GM21576 (cell line): ENCODE measurements at regions not wholly inside any gene's neighbourhood (a gene's known extent, or its start where the extent isn't known, plus 50 kb on each side); places are given as distances from the start of the nearest gene placed in this dataset.

Experiments
- ATAC-seq: cut with Tn5 transposase; IDR thresholded peaks from one replicate; pipeline ENCODE4 v1.9.1; 2021; ENCODE audit warnings: mild to moderate bottlenecking, moderate library complexity; ENCODE audit not compliant: unreplicated experiment

DNA sequence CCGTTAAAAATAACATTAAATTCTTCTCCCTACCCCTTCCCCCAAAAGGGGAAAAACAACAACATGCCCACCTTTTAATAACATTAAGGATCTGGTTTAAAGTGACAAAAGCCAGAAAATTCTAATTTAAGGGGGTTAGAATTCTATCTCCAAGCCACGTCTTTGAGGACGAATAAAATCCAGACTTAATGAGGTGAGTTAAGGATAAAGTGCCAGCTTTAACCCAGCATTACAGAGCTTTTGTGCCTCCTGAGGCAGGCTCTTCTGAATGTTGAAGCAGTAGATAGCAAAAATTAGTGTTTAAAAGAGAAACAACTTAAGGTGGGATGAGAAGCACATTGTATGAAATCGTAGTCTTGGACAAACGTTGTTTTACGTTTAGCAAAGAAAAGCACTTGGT lies 329.0 kb upstream of the MPDZ start:
- ATAC-seq, result no peak

DNA sequence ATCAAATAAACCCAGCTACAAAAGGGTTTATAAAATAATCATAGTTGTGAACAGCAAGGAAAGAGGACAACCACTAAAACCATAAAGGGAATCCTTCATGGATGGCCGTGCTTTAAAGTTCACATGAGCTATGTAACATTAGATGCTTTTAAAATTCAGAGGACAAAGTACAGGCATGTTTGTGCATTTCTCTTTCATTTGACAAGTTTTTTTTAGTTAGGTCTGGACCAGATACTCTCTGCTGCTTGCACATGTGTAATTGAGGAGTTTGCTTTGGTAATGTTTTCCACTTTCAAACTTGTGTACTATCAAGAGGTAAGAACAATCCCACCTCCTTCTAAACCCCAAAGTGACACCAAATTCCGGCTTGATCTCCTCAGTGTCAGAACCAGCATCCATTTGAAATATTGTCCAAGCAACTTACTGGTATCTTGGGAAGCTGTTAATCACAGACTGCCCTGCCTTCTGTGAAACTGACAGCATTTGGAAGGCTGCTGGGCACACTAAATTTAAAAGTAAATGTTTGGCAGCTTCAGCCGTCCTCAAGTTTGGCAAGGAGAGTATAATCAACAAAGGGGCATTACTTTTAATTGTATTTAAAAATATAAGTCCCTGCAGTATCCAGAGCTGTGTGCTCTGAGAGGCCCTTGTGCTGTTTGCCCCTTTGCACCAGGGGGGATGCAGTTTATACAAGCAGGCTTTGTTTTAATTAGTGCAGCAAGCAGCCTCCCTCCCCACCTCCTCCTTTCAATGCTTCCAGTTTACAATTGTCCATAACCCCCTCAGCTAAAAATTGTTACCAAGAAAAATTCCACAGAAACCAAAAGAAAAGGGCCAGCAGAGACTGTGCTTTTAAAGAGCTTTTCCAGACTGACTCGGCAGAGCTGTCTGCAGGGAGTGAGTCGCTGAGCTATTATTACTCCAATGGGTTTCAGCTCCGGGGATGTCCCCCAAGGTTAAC lies 328.3 kb upstream of the MPDZ start:
- no peak for ATAC-seq

DNA sequence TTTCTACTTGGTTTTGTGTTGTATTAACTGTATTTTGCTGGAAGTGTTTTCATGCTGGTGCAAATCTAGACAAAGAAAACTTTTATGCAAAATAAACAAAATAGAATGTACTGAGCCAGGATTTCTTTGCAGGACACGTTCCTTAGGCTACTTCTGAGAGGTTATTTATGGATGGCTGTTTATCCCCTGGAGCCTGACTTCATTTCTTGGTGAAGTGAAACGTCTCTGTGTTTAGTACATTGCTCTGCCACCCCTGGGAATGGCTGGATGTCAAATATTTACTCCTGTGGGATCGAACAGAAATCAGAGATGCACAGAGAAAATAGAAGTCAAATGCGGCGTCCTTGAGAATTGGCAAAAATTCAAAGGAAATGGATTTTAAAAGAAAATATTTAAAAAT lies 327.1 kb upstream of the MPDZ start:
- no peak for ATAC-seq

DNA sequence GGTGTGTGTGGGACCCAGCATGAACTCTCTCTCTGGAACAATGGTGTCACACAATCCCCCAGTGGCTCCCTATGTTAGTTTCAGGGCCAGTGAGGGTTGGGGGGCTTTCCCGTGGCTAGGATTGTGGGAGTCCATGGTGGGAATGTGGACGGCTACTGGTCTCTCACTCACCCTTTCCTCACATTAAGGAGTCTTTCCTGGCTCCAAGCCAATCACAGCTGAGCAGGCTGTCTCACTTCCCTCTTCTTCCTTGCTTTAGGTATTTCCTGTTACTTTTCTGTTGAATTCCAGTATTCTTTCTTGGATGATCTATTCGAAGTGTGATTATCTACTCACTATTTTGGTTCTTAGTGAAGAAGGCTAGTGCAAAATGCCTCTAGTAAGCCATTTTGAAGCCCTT lies 324.4 kb upstream of the MPDZ start:
- ATAC-seq, result no peak

DNA sequence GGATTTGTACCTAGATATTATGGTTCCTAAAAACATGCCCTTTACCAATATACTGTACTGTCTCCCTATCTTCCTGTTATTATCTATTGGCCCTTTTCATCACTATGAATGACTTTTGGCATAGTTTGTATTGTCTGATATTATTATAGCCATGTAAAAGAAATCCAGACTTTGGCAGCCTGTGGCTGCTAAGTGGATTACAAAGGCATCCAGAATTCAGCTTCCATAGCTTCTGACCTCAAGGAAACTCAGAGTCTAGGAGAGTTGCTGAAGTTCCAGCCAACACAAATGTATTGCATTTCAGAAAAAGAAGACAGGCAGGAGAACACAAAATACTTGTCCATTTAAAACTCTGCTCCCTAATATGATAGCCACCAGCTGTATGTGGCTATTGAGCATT lies 319.2 kb upstream of the MPDZ start:
- ATAC-seq, result no peak

DNA sequence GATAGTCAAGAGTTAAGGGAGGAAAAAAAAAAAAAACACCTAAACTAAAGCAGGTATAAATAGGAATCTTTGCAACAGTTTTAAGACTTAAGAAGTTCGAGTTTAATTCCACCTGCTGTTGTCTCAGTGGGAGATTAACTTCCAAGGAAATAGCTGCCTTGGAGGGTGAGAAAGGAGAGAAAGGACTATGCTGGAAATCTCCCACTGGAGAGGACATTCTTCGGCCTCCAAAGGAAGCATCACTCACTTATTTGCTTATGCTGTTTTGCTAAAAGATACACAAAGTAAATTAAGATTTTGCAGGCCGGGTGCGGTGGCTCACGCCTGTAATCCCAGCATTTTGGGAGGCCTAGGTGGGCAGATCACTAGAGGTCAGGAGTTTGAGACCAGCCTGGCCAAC lies 317.9 kb upstream of the MPDZ start:
- ATAC-seq, result no peak

DNA sequence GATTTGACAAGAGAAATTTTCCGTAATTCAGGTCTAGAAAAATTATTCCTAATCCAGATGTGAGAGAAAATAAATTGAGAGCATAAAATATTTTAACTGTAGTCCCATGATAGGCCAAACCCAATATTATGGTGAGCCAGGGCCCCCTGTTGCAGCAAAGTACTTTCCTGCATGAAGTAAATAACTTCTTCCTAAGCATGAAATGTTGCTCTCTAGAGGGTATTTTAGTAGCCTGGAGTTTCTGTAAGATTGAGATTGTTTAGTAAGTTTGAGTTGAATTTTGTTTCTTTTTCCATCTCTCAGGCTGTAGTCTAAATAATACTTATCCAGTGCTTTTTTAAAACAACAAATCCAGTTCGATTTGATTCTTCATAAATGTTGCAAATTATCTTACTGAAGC lies 317.5 kb upstream of the MPDZ start:
- ATAC-seq, result no peak

DNA sequence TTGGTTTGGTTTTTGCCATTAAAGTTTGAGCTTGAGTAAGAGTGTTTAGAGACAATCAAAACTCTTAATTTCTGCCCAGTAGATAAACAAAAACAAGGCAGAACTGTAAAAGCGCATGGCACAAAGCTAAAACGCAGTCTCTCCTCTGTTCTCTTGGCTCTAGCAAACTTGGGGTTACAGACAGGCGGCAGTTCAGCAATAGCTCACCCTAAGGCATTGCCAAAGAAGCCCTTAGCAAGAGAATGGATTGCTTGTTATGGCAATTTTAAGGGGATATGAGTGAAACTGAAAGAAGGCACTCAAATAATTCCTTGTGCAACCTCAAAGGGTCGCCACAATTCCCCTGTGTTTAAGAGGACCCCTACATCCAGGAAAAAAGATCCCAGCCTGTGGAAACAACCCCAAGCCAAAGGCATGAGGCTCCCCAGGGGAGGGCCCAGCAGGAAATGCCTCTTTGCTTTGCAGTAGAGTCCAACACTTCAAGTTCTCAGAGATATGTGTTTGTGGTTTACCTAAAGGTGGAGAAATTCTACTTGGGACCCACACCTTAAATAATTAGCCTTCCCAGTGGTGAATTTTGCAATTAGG lies 317.0 kb upstream of the MPDZ start:
- ATAC-seq, result no peak

DNA sequence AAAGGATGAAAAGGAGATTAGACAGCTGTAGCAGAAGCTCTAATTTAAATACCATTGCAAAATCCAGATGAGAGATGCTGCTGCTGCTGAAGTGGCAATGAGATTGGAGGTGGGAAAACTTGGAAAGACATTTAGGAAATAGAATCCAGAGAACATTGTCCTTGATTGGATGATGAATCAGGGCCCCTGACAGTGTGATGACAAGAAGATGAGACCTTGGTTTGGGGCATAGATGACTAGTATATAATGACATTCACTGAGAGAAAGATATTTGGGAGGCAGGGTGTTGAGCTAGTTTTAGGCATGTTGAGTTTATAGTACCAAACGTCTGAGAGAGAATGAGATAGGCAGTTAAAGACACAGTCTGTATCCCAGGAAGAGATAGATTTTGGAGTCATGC lies 311.5 kb upstream of the MPDZ start:
- ATAC-seq, result no peak

DNA sequence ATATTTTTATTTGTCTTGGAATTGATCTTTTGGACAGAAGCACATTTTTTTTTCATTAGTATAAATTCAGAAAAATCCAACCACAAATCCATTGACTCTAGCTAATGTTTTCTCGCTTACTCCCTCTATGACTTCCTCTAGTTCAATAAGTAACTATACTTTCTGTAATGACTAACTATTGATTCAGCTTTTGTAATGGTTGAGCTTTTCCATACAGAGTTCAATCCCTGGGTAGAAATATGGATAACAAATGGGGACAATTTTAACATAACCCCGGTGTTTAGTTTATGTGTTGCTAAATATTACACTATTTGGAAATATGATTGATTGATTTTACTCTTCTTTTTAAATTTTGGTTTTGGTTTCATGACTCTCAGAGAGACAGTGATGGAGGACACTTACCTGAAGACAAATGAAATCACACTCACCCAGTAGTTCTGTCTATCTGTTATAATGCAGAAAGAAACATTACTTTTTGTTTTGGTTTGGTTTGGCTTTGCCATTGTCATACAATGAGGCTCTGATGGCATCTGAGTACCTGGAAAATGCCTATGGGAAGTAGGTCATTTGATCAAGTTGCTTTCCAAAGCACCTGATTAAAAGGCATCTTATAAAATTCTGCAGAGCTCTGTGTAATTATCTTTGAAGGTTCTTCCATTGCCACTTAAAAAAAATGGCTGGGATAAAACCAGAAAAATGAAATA lies 309.7 kb upstream of the MPDZ start:
- no peak for ATAC-seq

DNA sequence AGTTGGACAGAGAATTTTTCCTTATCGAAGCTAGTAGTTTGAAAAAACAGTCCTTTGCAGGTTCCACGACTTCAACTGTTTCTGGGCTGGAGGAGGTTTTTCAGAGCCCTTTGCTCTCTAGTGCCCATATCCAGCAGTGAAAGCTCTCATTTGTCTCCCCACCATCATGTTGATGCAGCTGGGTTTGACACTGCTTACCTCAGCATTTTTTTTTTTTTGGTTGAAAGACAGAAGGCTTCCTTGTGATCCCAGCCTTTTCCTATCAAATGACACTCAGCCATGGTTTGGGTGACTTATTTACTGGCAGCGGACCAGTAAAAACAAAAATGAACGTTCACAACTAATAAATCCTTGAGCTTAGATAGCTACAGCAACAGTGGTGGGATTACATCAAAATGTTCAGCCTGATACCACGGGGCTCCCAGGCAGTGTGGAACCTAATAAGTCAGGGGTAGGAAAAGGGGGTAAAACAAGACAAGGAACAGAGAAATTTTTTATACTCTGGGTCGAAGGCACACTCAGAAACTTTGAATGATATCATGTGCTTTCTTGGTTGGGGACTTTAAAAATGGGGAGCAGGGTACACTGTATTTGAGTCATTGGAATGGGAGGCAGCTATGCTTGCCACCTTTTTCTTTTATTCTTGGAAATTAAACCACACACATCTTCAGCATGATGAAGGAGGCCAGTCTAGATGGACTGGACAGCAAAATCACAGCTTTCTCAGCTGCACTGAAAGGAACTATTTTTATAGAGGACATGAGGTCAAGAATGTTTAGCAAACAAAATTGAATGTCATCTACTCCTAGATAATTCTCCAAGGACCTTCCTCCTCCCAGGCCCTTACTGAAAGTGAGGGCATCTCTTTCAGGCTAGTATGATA lies 308.9 kb upstream of the MPDZ start:
- ATAC-seq, result no peak

DNA sequence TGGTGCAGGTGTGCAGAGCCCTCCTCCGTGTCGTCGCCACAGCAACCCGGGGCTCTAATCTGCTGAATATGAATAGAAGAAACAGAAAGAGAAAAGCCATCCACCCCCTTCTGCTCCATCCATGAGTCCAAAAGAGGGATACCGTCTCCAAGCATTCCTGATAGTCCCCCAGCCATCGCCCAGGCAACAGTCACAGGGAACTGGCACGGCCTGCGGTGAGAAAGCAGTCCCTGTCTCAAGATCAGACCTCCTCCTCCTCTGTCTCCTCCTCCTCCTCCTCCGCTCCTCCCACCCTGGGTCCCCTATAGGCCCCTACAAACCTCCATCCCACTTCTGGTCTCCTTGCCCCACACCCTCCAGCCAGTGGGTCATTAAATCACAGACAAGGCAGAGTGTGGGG lies 308.1 kb upstream of the MPDZ start:
- ATAC-seq, result no peak

DNA sequence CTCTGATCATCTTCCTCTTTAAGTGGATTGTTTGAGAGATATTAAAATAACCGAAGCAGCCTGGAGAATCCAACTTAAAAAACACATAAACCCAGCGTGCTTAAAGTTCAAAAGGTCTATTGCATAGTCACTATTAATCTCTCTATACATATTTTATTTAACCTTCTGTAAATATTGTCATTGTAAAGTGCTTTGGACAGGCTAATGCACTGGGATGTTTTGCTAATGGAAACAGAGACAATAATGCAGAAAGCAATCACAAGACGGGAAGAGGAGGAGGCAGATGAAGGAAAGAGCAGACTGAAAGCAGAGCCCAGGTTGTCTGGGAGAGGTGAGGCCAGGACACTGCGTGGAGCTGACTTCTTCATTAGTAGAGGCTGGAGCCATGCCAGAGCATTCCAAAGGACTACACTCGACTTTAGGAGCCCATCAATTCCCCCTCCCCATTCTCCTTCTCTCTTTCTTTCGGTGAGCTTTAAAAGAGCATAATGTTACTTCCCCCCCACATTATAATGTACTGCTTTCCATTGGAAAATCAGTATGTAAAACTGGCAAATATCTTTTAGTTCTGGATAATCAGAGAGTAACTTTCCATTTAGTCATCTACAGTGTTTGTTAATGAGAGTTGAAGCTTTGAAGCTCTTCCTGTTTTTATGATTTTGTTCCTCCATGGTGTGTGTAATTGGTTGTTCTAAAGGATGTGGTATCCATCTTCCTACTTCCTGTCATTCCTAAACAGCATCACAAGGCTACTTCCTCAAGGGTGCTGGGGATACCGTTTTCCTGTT lies 307.3 kb upstream of the MPDZ start:
- no peak for ATAC-seq

DNA sequence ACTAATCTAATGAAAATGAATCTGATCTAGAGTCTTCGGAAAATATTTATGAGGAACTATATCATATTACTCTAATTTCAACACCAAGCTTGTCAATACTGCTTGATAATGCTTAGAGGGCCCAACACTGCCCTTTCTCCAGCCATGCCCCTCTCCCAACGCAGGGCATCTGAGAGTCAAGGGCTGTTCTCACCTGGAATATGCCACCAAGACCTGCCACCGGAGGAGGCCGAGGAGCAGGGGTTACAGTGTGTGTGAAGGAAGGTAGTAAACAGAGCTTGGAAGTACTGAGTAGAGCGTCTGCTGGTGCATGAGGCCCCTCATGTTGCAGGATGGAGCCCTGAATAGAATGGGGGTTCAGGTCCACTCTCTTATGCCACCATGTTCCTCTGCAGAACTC lies 301.3 kb upstream of the MPDZ start:
- ATAC-seq, result no peak

DNA sequence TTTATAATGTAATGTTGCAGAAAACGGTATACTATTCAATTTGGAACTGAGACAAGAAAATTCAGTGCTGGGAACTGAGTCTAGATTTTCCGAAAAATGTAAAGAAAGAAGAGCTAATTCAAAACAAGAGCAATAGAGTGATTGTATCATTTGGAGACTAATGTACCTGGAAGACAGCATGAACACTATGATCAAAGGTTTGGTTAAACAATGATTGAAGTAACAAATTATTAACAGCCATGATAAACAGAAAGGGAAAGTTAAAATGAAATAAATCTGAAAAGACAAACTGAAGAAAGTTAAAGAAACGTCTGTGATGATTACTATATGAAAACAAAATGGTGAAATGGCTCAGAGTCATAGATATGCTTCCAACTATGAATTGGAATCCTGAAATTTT lies 300.6 kb upstream of the MPDZ start:
- no peak for ATAC-seq

DNA sequence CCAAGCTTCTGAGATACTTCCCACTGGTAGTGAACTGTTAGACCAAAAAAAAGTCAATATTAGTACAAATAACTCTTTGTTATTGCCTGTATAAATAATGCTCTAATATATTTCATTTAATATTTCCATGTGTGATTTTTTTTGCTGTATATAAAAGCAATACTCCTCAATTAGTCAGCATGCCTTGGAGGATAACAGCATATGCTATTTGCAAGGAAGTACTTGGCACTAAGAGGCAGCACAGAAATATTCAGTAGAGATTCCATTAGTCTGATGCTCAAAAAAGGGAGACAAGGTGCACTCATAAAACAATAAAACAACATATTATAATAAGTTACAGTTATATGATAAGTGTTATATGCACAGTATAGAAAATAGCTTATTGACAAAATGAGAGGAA lies 296.6 kb upstream of the MPDZ start:
- no peak for ATAC-seq

DNA sequence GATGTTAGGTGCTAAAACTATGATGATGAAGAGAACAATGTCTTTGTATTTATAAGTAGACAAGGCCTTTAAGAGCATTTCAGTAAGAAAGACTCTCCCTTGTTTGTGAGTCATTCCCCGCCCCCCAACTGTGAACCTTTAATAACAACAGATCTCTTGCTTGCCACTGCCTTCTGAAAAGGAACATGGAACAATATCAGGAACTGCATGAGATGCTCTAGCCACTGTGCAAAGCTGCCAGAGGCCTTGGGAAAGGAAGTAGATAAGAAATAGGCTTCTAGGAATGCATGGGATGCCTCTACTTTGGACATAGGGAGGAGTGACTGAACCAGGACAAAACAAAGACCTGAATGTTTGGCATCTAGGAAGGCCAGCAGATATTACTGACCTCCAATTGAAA lies 296.1 kb upstream of the MPDZ start:
- ATAC-seq, result no peak

DNA sequence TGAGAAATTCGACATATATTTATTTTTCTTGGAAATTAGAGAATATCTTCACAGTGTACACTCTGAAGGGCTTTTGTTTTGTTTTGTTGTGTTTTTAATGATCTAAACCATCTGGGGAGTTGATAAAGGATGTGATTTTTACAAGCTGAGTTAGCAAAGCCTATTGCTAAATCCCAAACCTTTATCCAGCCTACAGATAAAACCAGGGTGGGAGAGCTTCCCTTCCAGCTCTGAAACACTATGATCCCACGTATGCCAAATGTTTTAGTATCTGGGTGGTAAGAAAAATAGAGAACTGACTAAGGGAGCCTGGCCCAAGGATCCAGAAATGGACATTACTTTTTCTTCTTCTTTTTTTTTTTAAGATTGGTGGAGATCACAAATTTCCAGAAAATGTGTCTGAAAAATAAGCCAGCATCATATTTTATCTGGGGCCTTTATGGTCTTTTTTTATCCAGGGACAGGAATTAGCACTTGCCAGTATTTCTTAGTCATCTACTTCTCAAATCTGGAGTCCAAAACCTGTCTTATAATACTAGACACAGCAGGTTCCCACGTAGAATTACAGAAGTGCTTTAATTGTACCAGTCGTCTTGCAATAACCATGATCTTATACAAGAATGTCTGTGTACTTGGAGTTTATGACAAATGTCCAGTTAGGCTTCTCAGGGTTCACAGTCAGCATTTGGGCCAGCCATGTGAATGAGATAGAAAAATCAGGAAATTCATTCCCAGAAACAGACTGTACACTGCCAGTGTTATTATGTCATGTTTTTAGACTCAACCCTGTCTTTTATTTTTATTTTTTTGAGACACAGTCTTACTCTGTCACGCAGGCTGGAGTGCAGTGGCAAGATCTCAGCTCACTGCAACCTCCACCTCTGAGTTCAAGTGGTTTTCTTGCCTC lies 290.8 kb upstream of the MPDZ start:
- ATAC-seq, result no peak

DNA sequence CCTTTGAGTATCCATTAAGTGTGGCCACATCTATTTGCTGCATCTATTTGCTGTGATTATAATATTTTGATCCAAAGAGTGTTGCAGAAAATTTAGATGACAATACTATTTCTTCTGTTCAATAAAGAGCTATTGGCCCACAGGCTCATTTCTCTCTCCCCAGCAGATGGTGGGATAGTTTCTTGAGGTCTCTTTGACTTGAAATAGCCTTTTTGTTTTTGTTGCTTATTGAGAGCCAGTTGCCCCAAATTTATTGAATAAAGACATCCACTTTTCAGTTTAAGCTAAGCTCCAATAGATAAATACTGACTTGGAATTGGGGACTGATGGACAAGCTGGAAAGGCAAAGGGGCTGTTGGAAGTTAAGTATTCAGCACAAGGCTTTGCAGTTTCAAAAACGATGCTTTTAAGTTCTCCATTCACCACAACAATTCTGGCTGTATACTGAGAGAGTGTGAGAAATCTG lies 290.1 kb upstream of the MPDZ start:
- no peak for ATAC-seq
